ENCODE measurements at regions not wholly inside any gene's neighbourhood (a gene's known extent, or its start where the extent isn't known, plus 50 kb on each side); places are given as distances from the start of the nearest gene placed in this dataset.

DNA sequence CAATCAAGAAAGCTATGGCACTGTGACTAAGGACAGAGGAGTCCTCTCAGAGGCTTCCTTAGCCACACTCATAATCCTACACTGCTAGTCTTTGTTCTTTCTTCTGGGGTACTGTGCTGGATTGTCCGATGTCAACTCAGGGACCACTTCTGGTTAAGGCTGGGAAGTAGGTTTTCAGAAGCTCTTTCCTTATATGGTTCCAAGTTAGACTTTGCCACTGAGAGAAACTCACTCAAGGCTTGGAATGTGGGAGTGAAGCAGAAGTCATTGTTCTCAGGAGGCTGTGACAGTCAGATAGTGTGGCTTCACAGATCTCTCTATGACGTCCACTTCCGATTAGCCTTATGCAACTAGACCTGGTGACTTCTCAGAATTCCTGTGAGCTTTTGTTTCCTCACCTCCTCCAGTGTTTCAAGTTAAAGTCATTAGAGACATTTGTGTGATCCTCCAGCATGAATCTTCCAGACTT lies 317.3 kb upstream of the F9 start:
- H3K27ac ChIP-seq = no peak overlapping the region
- TF ChIP-seq, protein P1, sequence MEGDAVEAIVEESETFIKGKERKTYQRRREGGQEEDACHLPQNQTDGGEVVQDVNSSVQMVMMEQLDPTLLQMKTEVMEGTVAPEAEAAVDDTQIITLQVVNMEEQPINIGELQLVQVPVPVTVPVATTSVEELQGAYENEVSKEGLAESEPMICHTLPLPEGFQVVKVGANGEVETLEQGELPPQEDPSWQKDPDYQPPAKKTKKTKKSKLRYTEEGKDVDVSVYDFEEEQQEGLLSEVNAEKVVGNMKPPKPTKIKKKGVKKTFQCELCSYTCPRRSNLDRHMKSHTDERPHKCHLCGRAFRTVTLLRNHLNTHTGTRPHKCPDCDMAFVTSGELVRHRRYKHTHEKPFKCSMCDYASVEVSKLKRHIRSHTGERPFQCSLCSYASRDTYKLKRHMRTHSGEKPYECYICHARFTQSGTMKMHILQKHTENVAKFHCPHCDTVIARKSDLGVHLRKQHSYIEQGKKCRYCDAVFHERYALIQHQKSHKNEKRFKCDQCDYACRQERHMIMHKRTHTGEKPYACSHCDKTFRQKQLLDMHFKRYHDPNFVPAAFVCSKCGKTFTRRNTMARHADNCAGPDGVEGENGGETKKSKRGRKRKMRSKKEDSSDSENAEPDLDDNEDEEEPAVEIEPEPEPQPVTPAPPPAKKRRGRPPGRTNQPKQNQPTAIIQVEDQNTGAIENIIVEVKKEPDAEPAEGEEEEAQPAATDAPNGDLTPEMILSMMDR (conservative IDR thresholded peaks at IDR 0.05) = no peak

GRCh38 chrX:139211568-139212182 lies 318.9 kb upstream of the F9 start:
- no peak overlapping the region for H3K27ac ChIP-seq
- TF ChIP-seq, protein P1 (conservative IDR thresholded peaks at IDR 0.05) = no peak

GRCh38 chrX:139209342-139209741 lies 321.2 kb upstream of the F9 start:
- H3K27ac ChIP-seq = no peak overlapping the region
- TF ChIP-seq, protein P1 (conservative IDR thresholded peaks at IDR 0.05) = no peak

DNA sequence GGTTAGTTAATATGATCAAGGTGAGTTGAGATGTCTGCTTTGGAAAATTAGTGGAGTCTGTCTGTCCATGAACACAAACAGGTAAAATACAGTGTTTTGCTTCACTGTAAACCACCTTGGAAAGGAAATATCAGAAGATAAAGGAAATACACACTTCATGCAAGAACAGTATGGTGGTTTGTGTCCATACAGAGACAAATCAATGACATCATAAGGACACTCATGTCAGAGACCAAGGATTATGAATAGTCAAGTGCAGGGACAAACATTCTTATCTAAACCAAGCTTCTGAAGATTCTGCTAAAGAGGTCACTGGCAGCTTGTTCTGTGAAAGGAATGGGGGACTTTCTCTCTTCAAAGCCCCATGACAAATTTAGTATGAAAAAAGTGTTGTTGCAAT lies 322.9 kb upstream of the F9 start:
- TF ChIP-seq, protein P1 (conservative IDR thresholded peaks at IDR 0.05) = no peak
- H3K27ac ChIP-seq = no peak overlapping the region

GRCh38 chrX:139206914-139207313 lies 323.6 kb upstream of the F9 start:
- TF ChIP-seq, protein P1 (conservative IDR thresholded peaks at IDR 0.05) = no peak
- no peak overlapping the region for H3K27ac ChIP-seq

DNA sequence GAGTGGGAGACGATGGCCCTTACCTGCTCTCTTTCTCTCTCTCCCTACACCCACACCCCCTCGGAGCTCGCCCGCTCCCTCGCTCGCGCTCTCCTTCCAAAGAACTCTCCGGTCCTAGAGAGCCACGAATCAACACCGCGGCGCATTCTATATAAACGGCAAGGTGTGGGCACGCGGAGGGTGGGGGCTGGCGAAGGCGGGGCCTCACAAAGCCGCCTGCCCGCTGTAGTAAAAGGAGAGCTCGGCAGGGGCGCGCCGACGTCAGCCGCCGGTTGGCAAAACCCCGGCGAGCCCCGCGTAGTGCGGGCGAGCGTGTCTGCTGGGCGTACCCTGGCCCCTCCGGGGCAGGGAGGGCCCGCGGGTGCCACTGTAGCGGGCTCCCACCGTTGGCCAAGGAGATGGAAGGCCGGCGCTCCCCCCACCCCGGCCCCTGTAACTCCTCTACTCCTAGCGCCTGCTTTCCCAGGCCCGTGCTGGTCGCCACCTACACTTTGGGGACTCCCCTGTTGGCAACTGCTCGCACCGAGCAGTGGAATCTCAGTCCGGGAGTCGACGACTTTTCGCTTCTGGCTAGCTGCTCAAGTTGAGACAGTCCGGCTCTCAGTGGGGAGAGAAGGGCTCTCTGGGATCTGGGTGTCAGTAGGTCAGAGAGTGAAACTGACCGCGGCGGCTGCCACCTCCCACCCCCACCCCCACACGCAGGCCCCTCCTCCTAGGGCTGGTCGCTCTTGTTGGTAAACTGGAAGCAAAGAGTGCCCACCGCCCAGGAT lies 325.5 kb upstream of the F9 start:
- H3K27ac ChIP-seq = peak overlapping the region; percentile 89

DNA sequence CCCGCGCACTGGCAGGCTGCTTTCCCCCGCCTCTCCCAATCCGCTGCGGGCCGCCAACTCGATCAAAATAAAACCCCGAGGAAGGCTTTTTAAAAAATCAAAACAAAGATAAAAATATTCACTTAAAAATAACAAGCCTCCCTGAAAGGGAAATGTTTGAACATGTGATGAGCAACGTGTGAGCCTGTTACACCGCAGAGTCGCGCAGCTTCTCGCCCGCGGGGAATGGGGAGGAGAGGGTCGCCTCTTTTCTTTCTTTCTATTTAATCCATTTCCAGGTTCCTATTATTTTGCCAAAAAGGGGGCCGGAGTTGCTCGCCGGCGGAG lies 326.0 kb upstream of the F9 start:
- peak overlapping the region; percentile 89 for H3K27ac ChIP-seq
- TF ChIP-seq, protein P1 (conservative IDR thresholded peaks at IDR 0.05) = no peak

More for the DNA sequence above, 325.5 kb upstream of the F9 start:
- TF ChIP-seq, protein P1 (conservative IDR thresholded peaks at IDR 0.05) = peak; percentile 33

Measured in VCaP (cell line).